GM19463 (cell line): ENCODE measurements at regions not wholly inside any gene's neighbourhood (a gene's known extent, or its start where the extent isn't known, plus 50 kb on each side); places are given as distances from the start of the nearest gene placed in this dataset.
"Not testable (repeated sequence)": the region's sequence is repeated elsewhere in the genome, so short reads cannot be mapped to it uniquely, and the experiment has no call there.

Experiments used
- ATAC-seq: cut with Tn5 transposase; IDR thresholded peaks from one replicate; pipeline ENCODE4 v1.9.1; 2021; ENCODE audit warnings: mild to moderate bottlenecking, moderate library complexity; ENCODE audit not compliant: unreplicated experiment

DNA sequence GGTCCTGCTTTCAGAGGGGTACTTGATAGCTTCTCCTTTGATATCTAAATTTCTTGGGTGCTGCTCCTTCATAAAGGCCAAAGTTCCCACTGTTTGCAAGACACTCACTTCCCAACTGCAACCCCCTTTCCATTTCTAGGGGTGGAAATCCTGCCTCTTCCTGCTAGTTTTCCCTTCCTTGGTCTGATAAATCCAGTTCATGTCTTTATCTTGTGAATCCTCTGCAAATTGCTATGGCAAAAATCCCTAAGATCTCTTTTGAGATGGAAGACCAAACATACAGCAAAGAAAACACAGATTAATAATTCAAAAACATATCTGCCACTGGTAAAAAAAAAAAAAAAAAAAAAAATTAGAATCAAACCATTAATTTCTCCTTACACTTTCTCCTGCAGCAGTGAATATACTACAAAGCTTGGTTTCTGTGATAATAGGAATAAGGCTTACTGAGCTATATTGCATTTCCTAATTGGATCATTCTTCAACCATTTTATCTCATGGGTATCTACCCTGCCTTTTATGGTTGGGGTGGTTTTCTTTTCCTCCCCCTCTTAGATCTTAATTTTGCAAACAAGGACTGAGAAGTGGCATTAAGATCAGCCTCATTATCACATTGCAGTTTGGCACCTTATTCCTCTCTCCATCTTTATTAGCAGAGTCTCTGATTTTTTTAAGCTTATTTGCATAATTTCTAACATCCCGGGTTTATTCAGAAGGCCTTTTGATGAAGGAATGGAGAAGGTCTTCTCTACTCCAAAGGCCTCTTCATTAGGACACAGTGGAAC, 439.1 kb downstream of the XYLT1 start:
- no peak for ATAC-seq

DNA sequence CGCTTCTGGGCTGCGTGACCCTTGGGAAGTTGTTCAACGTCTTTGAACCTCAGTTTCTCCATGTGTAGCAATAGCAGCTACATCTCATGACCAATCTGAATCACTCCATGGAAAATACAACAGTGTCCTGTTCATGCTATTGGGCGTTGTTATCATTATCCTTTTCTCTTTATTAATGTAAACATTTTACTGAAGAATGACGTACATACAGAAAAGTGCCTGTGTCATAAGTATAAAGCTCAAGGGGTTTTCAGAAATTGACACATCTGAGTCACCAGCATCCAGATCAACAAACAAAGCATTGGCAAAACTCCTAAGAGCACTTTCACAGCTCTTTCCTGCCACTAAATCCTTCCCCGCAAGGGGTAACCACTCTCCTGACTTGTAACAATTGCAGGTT, 438.4 kb downstream of the XYLT1 start:
- ATAC-seq = no peak

DNA sequence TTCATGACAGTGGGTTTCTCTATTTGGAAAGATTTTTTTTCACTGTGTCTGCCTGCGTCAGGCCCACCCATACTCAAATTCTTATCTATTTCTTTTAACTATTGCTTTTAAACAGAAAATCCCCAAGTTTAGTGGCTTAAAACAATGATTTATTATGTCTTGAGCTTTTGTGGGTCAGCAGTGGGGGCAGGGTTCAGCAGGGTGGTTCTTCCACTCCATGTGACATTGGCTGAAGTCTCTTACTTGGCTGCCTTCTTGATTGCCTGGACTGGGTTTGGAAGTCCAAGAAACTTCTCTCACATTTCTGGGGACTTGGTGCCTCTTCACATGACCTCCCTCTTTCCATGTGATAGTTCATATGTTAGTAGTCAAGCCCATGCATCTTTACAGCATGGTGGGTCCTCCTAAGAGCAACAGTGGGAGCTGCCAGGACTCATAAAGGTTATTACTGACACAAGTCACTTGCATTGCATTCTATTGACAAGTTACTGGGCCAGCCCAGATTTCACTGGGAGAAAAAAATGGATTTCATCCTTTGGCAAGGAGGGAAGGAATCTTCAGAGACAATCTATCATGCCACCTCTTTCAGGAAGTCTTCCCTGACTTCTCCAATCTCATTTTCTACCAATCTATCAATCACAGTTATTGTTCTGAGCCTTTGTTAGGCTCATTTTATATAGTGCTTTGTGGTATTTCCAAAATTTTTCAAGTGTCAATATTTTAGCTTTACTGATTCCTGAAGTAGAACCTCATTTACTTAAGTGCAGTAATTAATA, 436.1 kb downstream of the XYLT1 start:
- ATAC-seq = no peak

DNA sequence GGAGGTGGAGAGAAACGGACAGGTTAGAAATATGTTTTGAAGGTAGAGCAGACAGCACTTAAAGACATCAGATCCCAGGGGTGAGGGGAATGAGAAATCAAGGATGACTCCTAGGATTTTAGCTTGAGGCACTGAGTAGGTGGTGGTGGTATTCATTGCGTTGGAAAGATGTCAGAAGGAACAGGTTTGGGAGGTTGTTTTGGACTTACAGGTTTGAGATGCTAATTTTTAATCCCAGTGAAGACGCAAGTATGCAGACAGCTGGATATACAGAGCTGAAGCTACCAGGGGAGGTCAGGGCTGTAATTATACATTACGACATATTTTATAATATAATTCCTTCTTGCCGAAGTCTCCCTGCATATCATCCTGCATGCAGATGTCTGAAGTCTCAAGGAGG, 433.3 kb downstream of the XYLT1 start:
- no peak for ATAC-seq

DNA sequence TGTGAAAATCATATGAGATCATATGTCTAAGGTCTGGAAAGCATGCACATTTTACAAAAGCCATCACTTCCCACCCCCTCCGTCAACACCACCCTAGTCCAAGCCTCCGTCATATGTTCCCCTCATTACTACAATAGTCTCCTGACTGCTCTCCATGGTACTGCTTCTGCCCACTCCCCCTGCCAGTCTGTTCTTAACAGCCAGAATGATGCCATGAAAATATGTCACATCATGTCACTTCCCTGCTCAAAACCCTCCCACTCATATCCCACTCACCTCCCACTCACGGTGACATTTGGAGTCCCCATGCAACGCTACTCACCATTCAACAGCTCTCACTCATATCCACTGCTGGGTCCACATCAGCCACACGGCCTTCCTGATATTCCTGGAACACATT, 432.3 kb downstream of the XYLT1 start:
- ATAC-seq = no peak

DNA sequence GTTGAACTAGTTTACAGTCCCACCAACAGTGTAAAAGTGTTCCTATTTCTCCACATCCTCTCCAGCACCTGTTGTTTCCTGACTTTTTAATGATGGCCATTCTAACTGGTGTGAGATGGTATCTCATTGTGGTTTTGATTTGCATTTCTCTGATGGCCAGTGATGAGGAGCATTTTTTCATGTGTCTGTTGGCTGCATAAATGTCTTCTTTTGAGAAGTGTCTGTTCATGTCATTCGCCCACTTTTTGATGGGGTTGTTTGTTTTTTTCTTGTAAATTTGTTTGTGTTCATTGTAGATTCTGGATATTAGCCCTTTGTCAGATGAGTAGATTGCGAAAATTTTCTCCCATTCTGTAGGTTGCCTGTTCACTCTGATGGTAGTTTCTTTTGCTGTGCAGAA, 421.7 kb downstream of the XYLT1 start:
- ATAC-seq = not testable (repeated sequence)

DNA sequence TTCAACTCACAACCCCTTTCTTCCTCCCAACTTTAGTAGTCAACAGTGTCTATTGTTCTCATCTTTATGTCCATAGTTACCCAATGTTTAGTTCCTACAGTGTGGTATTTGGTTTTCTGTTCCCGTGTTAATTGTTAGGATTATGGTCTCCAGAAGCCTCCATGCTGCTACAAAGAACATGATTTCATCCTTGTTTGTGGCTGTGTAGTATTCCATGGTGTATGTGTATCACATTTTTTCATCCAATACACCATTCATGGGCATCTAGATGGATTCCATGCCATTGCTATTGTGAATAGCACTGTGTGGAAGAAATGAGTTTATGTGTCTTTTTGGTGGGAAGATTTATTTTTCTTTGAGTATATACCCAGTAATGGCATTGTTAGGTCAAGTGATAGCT, 420.3 kb downstream of the XYLT1 start:
- ATAC-seq = no peak
